B cell (primary cell): ENCODE measurements at regions not wholly inside any gene's neighbourhood (a gene's known extent, or its start where the extent isn't known, plus 50 kb on each side); places are given as distances from the start of the nearest gene placed in this dataset.

Experiments
- ATAC-seq: fragments of 200-7000 bp; cut with Tn5 transposase; one replicate; pipeline ENCODE4 v1.10.0; 2021; ENCODE audit warnings: low read depth, mild to moderate bottlenecking, moderate number of reproducible peaks, moderate library complexity
- CTCF ChIA-PET: fragments of 350-600 bp; sonication (Branson Sonifier 250); formaldehyde crosslinking; loops from one replicate; lab custom pipeline; 2021; ENCODE audit warnings: antibody characterized with exemption, inconsistent platforms; lab: Charles Lee
- POLR2A ChIA-PET: fragments of 350-600 bp; sonication (Branson Sonifier 250); formaldehyde crosslinking; loops from one replicate; lab custom pipeline; 2021; ENCODE audit warnings: antibody characterized with exemption; lab: Charles Lee
- DNase-seq: peaks from one replicate; pipeline ENCODE4 v3.0.0; 2013
- H2AFZ ChIP-seq: 2 replicates; pipeline ENCODE4 v1.6.1; 2012; ENCODE audit warnings: mild to moderate bottlenecking, low read depth, low read length; ENCODE audit not compliant: insufficient read depth, poor library complexity, severe bottlenecking
- H3K27ac ChIP-seq, 2 donors: 1 replicate in 1 of 2; 2 replicates in 1 of 2; pipeline ENCODE4 v1.5.1; 2012 to 2013; ENCODE audit warnings: low read length in 2 of 2, mild to moderate bottlenecking in 2 of 2, moderate library complexity in 1 of 2
- H3K27me3 ChIP-seq, 4 experiments: fragments of 200-600 bp in 1 of 4; sonication (generic) in 1 of 4; replicated peaks in 1 of 4; 1 replicate in 2 of 4; 2 replicates in 2 of 4; pipeline versions ENCODE4 v1.6.1 to v1.7.0; 2013 to 2016; ENCODE audit warnings: low read length in 3 of 4, mild to moderate bottlenecking in 2 of 4, mixed read lengths in 1 of 4, moderate library complexity in 1 of 4; ENCODE audit not compliant: insufficient read depth in 4 of 4, control insufficient read depth in 3 of 4; ENCODE audit errors: control extremely low read depth in 1 of 4
- H3K36me3 ChIP-seq, 2 experiments: replicated peaks in 1 of 2; 1 replicate in 1 of 2; 2 replicates in 1 of 2; pipeline versions ENCODE4 v1.6.1 to v1.7.1; 2013; ENCODE audit warnings: low read length in 1 of 2; ENCODE audit not compliant: insufficient read depth in 2 of 2, control insufficient read depth in 1 of 2; ENCODE audit errors: control extremely low read depth in 1 of 2, extremely low read depth in 1 of 2
- H3K4me1 ChIP-seq, 2 donors: fragments of 200-600 bp in 1 of 2; sonication (generic) in 1 of 2; 1 replicate in 1 of 2; 2 replicates in 1 of 2; pipeline versions ENCODE4 v1.5.1 to v1.6.1; 2013 to 2017; ENCODE audit warnings: low read length in 2 of 2; ENCODE audit not compliant: control insufficient read depth in 2 of 2, insufficient read depth in 2 of 2
- H3K4me2 ChIP-seq: replicated peaks from 2 replicates; pipeline ENCODE3; 2012; ENCODE audit warnings: mild to moderate bottlenecking, low read depth, low read length; ENCODE audit not compliant: poor library complexity, severe bottlenecking
- H3K4me3 ChIP-seq, 5 experiments: fragments of 200-600 bp in 1 of 5; sonication (generic) in 1 of 5; 1 replicate in 3 of 5; 2 replicates in 2 of 5; pipeline versions ENCODE4 v1.5.1 to v1.7.0; 2011 to 2016; ENCODE audit warnings: low read length in 4 of 5, mild to moderate bottlenecking in 4 of 5, low read depth in 2 of 5, control low read depth in 1 of 5, moderate library complexity in 1 of 5; ENCODE audit not compliant: insufficient read depth in 1 of 5; ENCODE audit errors: control extremely low read depth in 1 of 5, extremely low read depth in 1 of 5
- H3K79me2 ChIP-seq: fragments of 200-600 bp; sonication (generic); one replicate; pipeline ENCODE4 v1.6.0; 2016; ENCODE audit warnings: low read length; ENCODE audit not compliant: control insufficient read depth, insufficient read depth
- H3K9ac ChIP-seq: fragments of 200-600 bp; sonication (generic); 2 replicates; pipeline ENCODE4 v1.6.1; 2017; ENCODE audit warnings: mild to moderate bottlenecking, low read length, moderate library complexity
- H3K9me3 ChIP-seq, 3 donors: one replicate each; pipeline versions ENCODE4 v1.6.1 to v1.7.1; 2013; ENCODE audit warnings: low read length in 2 of 3; ENCODE audit not compliant: control insufficient read depth in 2 of 3, insufficient read depth in 1 of 3; ENCODE audit errors: control extremely low read depth in 1 of 3
- H4K20me1 ChIP-seq: 2 replicates; pipeline ENCODE4 v1.6.0; 2012; ENCODE audit warnings: mild to moderate bottlenecking, low read length; ENCODE audit not compliant: insufficient read depth, control insufficient read depth, poor library complexity, severe bottlenecking
- H3K27ac Mint-ChIP-seq: one replicate; pipeline ENCODE4 v1.8.0; 2021; ENCODE audit warnings: mixed read lengths
- H3K27me3 Mint-ChIP-seq: one replicate; pipeline ENCODE4 v1.8.0; 2021; ENCODE audit warnings: mixed read lengths
- H3K4me1 Mint-ChIP-seq: one replicate; pipeline ENCODE4 v1.8.0; 2021; ENCODE audit warnings: mixed read lengths
- H3K4me3 Mint-ChIP-seq: one replicate; pipeline ENCODE4 v1.8.0; 2021; ENCODE audit warnings: mixed read lengths
- H3K9me3 Mint-ChIP-seq: one replicate; pipeline ENCODE4 v1.8.0; 2022; ENCODE audit warnings: mixed read lengths; ENCODE audit not compliant: insufficient read depth
- EZH2 ChIP-seq: IDR thresholded peaks from 2 replicates; pipeline ENCODE4 v1.6.1; 2012; ENCODE audit warnings: borderline replicate concordance, low read depth, mild to moderate bottlenecking, moderate library complexity, low read length; ENCODE audit not compliant: insufficient read depth, poor library complexity, severe bottlenecking
- WGBS: methylation state at CpG from one replicate; pipeline ENCODE4 v1.1.5; 2013; ENCODE audit warnings: missing lambda C conversion rate; ENCODE audit not compliant: insufficient coverage; 5-methylcytosine and 5-hydroxymethylcytosine counted together
- intact Hi-C: fragments of 100-400 bp; cut with micrococcal nuclease; formaldehyde crosslinking; loops from one replicate; pipeline ENCODE4 v1.10.0; 2022
- TF ChIP-seq, protein P1 (sequence below): fragments of 200-600 bp; IDR thresholded peaks from one replicate; pipeline ENCODE4 v1.8.0; 2022; ENCODE audit warnings: antibody characterized with exemption, mild to moderate bottlenecking

DNA sequence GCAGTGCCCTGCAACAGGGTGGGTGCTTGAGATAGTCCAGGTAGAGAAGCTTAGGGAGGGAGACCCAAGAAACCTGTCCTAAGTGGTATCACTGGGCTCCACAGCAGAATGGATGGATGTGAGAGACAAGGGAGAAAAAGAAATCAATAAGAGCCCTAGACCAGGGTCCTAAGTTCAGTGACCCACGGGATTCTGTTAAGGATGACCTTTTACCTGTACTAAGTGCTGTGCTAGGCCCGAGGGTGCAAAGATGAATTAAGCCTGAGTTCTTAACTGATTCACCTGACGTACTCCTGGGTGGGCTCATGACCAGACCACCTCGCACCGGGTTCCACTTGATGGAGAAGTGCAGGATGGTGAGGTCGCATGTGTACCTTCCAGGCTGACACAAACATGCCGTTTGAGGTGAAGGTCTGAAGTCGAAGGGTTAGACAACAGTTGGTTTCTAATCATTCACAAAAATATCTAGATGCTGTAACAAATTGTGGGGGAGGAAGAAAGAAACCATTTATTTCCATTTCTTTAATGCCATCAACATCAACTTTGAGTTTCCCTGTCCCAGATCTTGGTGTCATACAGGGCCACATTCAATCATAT lies 166.5 kb downstream of the HERPUD2 start:
- Histone ChIP-seq H3K4me2 (no peak overlapping the region), H3K27ac (no peak overlapping the region), H3K36me3 (no peaks in the 10 kb centered on the region), H4K20me1 (no peaks in the 10 kb centered on the region), H3K27me3 (peaks cover 0 to 5% (median 2%) of the 10 kb centered on the region in 4 experiments), H3K4me1 (peaks cover 13 to 18% of the 10 kb centered on the region in 2 donors), H3K79me2 (no peaks in the 10 kb centered on the region), H3K9me3 (no peaks in the 10 kb centered on the region), H2AFZ (no peak overlapping the region), H3K9ac (no peak overlapping the region), H3K4me3 (no peak overlapping the region)
- Mint-ChIP-seq H3K4me3 (no peak overlapping the region), H3K9me3 (no peaks in the 10 kb centered on the region), H3K4me1 (peaks cover 14% of the 10 kb centered on the region), H3K27me3 (peaks cover 25% of the 10 kb centered on the region), H3K27ac (no peak overlapping the region)
- 96% methylated on average over 6 of the region's 8 CpGs for WGBS
- no peak for ATAC-seq
- TF ChIP-seq, protein P1, sequence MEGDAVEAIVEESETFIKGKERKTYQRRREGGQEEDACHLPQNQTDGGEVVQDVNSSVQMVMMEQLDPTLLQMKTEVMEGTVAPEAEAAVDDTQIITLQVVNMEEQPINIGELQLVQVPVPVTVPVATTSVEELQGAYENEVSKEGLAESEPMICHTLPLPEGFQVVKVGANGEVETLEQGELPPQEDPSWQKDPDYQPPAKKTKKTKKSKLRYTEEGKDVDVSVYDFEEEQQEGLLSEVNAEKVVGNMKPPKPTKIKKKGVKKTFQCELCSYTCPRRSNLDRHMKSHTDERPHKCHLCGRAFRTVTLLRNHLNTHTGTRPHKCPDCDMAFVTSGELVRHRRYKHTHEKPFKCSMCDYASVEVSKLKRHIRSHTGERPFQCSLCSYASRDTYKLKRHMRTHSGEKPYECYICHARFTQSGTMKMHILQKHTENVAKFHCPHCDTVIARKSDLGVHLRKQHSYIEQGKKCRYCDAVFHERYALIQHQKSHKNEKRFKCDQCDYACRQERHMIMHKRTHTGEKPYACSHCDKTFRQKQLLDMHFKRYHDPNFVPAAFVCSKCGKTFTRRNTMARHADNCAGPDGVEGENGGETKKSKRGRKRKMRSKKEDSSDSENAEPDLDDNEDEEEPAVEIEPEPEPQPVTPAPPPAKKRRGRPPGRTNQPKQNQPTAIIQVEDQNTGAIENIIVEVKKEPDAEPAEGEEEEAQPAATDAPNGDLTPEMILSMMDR = no peak
- no peak for TF ChIP-seq EZH2
- ChIA-PET POLR2A (no interaction called here), CTCF (interaction anchor here (1.2 kb wide), 1 partner anchor 9 kb away, joined by 3 read pairs; no protein-coding TSS in a partner anchor)
- intact Hi-C loops = no loop called here
- no peak for DNase-seq

DNA sequence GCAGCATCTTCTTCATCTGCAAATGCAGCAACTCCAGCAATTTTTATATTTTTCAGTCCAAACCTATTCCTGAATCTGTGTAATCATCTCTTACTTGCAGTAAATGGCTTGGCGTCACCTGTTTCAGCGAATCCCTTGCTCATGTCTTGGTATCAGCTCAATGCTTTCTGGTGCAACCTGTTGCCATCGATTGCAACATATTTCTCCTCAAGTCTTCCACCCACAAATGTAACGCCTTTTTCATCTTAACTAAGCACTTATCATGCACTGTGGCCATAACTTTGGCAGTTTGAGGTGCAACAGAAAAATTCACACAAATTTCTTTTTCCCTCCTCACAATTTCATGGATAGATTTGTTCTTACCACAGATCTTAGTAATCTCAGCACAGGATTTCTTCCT lies 168.3 kb downstream of the HERPUD2 start:
- Mint-ChIP-seq H3K27ac (no peak overlapping the region), H3K4me1 (peaks cover 14% of the 10 kb centered on the region), H3K4me3 (no peak overlapping the region), H3K27me3 (peaks cover 27% of the 10 kb centered on the region), H3K9me3 (no peaks in the 10 kb centered on the region)
- H3K4me2 ChIP-seq = no peak overlapping the region
- ChIA-PET CTCF (no interaction called here), POLR2A (no interaction called here)
- no peaks in the 10 kb centered on the region for H3K36me3 ChIP-seq
- no peak overlapping the region for H3K27ac ChIP-seq
- H3K9me3 ChIP-seq = no peaks in the 10 kb centered on the region
- H3K9ac ChIP-seq = no peak overlapping the region
- H4K20me1 ChIP-seq = no peaks in the 10 kb centered on the region
- intact Hi-C loops = no loop called here
- no peak overlapping the region for H2AFZ ChIP-seq
- TF ChIP-seq, protein P1 = no peak
- no peak for TF ChIP-seq EZH2
- H3K4me1 ChIP-seq = peaks cover 13 to 18% of the 10 kb centered on the region in 2 donors
- H3K79me2 ChIP-seq = no peaks in the 10 kb centered on the region
- 93% methylated on average over 4 of the region's 4 CpGs for WGBS
- H3K27me3 ChIP-seq = peaks cover 0 to 14% (median 5%) of the 10 kb centered on the region in 4 experiments
- H3K4me3 ChIP-seq = no peak overlapping the region
- DNase-seq (no peak), ATAC-seq (no peak)
